CD1c-positive myeloid dendritic cell (primary cell): ENCODE measurements at regions not wholly inside any gene's neighbourhood (a gene's known extent, or its start where the extent isn't known, plus 50 kb on each side); places are given as distances from the start of the nearest gene placed in this dataset.
"Not testable (repeated sequence)": the region's sequence is repeated elsewhere in the genome, so short reads cannot be mapped to it uniquely, and the experiment has no call there.

Experiments used
- DNase-seq: peaks from one replicate; pipeline ENCODE4 v3.0.0-alpha.2; 2016; ENCODE audit errors: extremely low spot score

DNA sequence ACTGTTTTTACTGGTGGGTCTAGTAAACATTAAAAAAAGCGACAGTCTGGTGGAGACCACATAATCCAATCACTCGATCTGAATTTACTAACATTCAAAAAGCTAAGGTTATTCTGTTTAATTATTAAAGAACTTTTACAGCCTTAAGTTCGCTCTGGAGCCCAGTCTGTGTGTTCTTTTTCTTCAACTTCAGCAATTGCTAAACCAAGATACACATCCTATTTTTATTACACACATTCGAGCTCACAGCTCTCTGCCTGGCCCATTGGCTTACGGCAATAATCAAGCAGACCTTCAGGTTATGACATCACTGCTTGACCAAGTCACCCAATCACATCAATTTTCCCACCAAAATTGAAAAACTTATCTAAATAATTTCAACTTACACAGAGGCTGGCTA lies 57.4 kb upstream of the PRSS16 start:
- DNase-seq: no peak

DNA sequence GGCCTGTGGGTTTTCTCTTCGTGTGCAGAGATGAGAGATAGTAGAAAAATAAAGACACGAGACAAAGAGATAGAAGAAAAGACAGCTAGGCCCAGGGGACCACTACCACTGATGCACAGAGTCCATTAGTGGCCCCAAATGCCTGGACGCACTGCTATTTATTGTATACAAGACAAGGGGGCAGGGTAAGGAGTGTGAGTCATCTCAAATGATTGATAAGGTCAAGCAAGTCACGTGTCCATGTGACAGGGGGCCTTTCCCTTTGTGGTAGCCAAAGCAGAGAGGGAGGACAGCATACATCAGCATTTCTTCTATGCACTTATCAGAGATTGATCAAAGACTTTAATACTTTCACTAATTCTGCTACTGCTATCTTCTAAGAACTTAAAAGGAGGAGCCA lies 53.0 kb upstream of the PRSS16 start:
- not testable (repeated sequence) for DNase-seq

DNA sequence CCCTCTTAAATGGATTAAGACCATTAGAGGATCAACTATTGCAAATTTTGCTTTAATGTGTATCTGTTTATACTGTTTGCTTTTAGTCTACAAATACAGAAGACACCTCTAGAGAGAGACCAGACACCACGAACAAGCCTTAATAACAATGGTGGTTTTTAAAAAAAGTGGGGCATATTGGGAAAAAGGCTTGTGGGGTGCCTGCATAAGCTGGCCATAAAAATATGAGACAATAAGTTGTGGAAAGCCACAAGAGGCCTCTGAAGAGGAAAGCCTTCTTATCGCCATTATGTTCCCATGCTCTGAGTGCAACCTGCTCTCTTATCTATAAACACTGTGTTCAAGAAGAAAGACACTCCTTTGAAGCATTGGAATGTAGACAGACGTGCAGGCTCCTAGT lies 52.0 kb upstream of the PRSS16 start:
- not testable (repeated sequence) for DNase-seq
